ENCODE measurements at regions not wholly inside any gene's neighbourhood (a gene's known extent, or its start where the extent isn't known, plus 50 kb on each side); places are given as distances from the start of the nearest gene placed in this dataset.

DNA sequence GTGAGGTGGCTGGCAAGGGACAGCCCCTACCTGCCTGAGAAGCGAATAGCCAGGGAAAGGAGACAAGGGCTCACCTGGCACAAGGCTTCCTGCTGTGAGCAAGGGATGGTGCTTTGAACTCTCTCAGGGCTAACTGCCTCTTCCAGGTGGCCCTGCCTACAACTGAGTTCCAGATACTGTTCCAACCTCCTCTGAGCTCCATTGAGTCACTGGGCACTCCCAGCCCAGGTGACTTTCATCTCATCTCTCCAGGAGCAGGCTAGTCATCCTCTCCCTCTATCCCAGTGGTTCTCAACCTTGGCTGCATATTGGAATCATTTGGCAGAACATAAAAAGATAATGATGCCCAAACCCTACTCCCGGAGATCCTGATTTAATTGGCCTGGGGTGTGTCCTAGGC lies 374.0 kb upstream of the ZFP64 start:
- BruUV-seq (replicated peaks) = no TSS peak
- ChIA-PET POLR2A (ENCODE audit: low non-redundant PET) (no interaction called here), CTCF (no interaction called here)
- no peak overlapping the region for H3K27ac ChIP-seq (ENCODE audit: low read depth, low read length, poor library complexity, severe bottlenecking)
- H3K4me1 ChIP-seq (ENCODE audit: insufficient read depth, low read length, poor library complexity, severe bottlenecking) = peaks cover 21% of the 10 kb centered on the region
- no peak for DNase-seq (ENCODE audit: low spot score)
- no peaks in the 10 kb centered on the region for H3K27me3 ChIP-seq (replicated peaks; ENCODE audit: insufficient read depth, low read depth, low read length, poor library complexity)
- no peak overlapping the region for H3K4me3 ChIP-seq (ENCODE audit: low read depth, low read length, poor library complexity, severe bottlenecking)
- no peaks in the 10 kb centered on the region for H3K36me3 ChIP-seq (ENCODE audit: insufficient read depth, low read length, poor library complexity, severe bottlenecking)
- TF ChIP-seq EZH2 (IDR thresholded peaks at IDR 0.05; ENCODE audit: borderline replicate concordance, low read depth, low read length, poor library complexity, severe bottlenecking) = no peak
- TF ChIP-seq, protein P1, sequence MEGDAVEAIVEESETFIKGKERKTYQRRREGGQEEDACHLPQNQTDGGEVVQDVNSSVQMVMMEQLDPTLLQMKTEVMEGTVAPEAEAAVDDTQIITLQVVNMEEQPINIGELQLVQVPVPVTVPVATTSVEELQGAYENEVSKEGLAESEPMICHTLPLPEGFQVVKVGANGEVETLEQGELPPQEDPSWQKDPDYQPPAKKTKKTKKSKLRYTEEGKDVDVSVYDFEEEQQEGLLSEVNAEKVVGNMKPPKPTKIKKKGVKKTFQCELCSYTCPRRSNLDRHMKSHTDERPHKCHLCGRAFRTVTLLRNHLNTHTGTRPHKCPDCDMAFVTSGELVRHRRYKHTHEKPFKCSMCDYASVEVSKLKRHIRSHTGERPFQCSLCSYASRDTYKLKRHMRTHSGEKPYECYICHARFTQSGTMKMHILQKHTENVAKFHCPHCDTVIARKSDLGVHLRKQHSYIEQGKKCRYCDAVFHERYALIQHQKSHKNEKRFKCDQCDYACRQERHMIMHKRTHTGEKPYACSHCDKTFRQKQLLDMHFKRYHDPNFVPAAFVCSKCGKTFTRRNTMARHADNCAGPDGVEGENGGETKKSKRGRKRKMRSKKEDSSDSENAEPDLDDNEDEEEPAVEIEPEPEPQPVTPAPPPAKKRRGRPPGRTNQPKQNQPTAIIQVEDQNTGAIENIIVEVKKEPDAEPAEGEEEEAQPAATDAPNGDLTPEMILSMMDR (conservative IDR thresholded peaks at IDR 0.05; ENCODE audit: low read depth, low read length) = no peak
- no peaks in the 10 kb centered on the region for H3K9me3 ChIP-seq (ENCODE audit: low read depth, low read length, poor library complexity, severe bottlenecking)
- intact Hi-C loops (cut with micrococcal nuclease; ENCODE audit: unreplicated experiment) = no loop called here

DNA sequence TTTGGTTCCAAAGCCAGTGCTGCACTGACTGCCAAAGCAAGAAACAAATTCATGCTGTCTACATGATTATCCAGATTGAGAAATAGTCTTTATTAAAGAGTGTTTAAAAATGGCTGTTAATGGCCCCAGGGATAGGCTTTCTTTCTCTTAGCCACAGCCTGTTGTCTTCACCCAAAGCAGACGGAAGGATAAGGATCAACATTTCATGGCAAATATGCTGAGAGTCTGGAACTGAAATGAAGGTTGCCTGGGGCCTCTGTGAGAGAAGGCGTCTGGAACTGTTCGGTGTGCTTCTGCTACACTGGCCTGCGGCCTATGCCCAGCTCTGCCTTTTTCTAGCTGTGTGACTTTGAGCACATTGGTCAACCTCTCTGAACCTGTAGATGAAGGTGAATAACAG lies 373.0 kb upstream of the ZFP64 start:
- Histone ChIP-seq H3K27ac (ENCODE audit: low read depth, low read length, poor library complexity, severe bottlenecking) (no peak overlapping the region), H3K27me3 (replicated peaks; ENCODE audit: insufficient read depth, low read depth, low read length, poor library complexity) (no peaks in the 10 kb centered on the region), H3K4me3 (ENCODE audit: low read depth, low read length, poor library complexity, severe bottlenecking) (no peak overlapping the region), H3K36me3 (ENCODE audit: insufficient read depth, low read length, poor library complexity, severe bottlenecking) (no peaks in the 10 kb centered on the region), H3K9me3 (ENCODE audit: low read depth, low read length, poor library complexity, severe bottlenecking) (no peaks in the 10 kb centered on the region), H3K4me1 (ENCODE audit: insufficient read depth, low read length, poor library complexity, severe bottlenecking) (peaks cover 21% of the 10 kb centered on the region)
- TF ChIP-seq, protein P1 (conservative IDR thresholded peaks at IDR 0.05; ENCODE audit: low read depth, low read length) = no peak
- no peak for TF ChIP-seq EZH2 (IDR thresholded peaks at IDR 0.05; ENCODE audit: borderline replicate concordance, low read depth, low read length, poor library complexity, severe bottlenecking)
- no TSS peak for BruUV-seq (replicated peaks)
- ChIA-PET CTCF (no interaction called here), POLR2A (ENCODE audit: low non-redundant PET) (no interaction called here)
- no peak for DNase-seq (ENCODE audit: low spot score)
- intact Hi-C loops (cut with micrococcal nuclease; ENCODE audit: unreplicated experiment) = no loop called here

DNA sequence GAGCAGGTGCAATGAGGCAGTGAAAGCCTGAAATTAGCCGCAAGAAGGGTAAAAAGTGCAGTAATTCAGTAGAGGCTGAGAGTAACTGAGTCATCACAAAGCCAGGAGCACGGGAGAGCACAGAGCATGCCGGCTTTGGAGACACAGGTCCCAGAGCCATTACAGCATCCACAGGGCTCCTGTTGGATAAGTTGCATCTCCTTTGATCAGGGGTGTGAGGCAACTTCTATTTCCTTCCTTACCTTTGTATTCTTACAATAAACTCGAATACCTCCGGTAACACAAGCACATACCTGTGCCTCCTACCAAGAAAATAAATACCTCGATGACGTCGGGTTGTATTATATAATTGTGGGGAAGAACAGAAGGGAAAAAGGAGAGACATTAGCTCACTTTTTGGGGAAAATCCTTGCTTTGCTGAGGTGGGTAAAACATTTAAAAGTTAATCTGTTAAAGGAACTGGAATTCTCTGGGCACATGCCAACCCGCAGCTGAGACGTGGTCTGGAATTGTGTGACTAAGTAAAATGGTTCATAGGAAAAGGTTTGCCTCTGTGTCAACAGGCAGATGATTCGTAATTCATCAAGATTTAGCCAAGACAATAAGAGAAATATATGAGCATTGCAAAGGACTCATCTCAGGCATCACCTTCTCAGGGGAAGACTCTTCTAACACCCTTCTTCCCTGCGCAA lies 360.7 kb upstream of the ZFP64 start:
- H3K9me3 ChIP-seq (ENCODE audit: low read depth, low read length, poor library complexity, severe bottlenecking) = peaks cover 3% of the 10 kb centered on the region
- no peak for TF ChIP-seq EZH2 (IDR thresholded peaks at IDR 0.05; ENCODE audit: borderline replicate concordance, low read depth, low read length, poor library complexity, severe bottlenecking)
- TF ChIP-seq, protein P1 (conservative IDR thresholded peaks at IDR 0.05; ENCODE audit: low read depth, low read length) = no peak
- DNase-seq (ENCODE audit: low spot score) = no peak
- POLR2A ChIA-PET (ENCODE audit: low non-redundant PET) = no interaction called here
- intact Hi-C loops (cut with micrococcal nuclease; ENCODE audit: unreplicated experiment) = no loop called here
- H3K4me3 ChIP-seq (ENCODE audit: low read depth, low read length, poor library complexity, severe bottlenecking) = no peak overlapping the region
- CTCF ChIA-PET = no interaction called here
- no TSS peak for BruUV-seq (replicated peaks)
- no peaks in the 10 kb centered on the region for H3K4me1 ChIP-seq (ENCODE audit: insufficient read depth, low read length, poor library complexity, severe bottlenecking)
- no peaks in the 10 kb centered on the region for H3K36me3 ChIP-seq (ENCODE audit: insufficient read depth, low read length, poor library complexity, severe bottlenecking)
- H3K27ac ChIP-seq (ENCODE audit: low read depth, low read length, poor library complexity, severe bottlenecking) = no peak overlapping the region
- H3K27me3 ChIP-seq (replicated peaks; ENCODE audit: insufficient read depth, low read depth, low read length, poor library complexity) = no peaks in the 10 kb centered on the region
